NT2/D1 (cell line): ENCODE measurements at regions not wholly inside any gene's neighbourhood (a gene's known extent, or its start where the extent isn't known, plus 50 kb on each side); places are given as distances from the start of the nearest gene placed in this dataset.

Source experiments
- DNase-seq: peaks from one replicate; pipeline ENCODE4 v3.0.0-alpha.2; 2011; ENCODE audit warnings: low read depth, low spot score
- H3K27me3 ChIP-seq: 2 replicates; pipeline ENCODE4 v1.6.0; 2011; ENCODE audit warnings: mild to moderate bottlenecking; ENCODE audit not compliant: insufficient read length, insufficient read depth
- H3K36me3 ChIP-seq: 2 replicates; pipeline ENCODE4 v1.6.1; 2011; ENCODE audit warnings: mild to moderate bottlenecking, low read length, mixed read lengths; ENCODE audit not compliant: insufficient read depth, insufficient read length
- H3K4me1 ChIP-seq: 2 replicates; pipeline ENCODE4 v1.5.1; 2011; ENCODE audit not compliant: insufficient read depth, insufficient read length
- H3K4me3 ChIP-seq: 2 replicates; pipeline ENCODE4 v1.5.1; 2011; ENCODE audit warnings: low read depth; ENCODE audit not compliant: insufficient read length
- H3K9ac ChIP-seq: 2 replicates; pipeline ENCODE4 v1.6.0; 2011; ENCODE audit warnings: low read depth; ENCODE audit not compliant: insufficient read length
- H3K9me3 ChIP-seq: 2 replicates; pipeline ENCODE4 v1.5.1; 2011; ENCODE audit warnings: mild to moderate bottlenecking, low read length; ENCODE audit not compliant: insufficient read depth
- SUZ12 ChIP-seq: IDR thresholded peaks from 2 replicates; pipeline ENCODE4 v1.6.1; 2011; ENCODE audit not compliant: insufficient read length, insufficient read depth; ENCODE audit errors: extremely low read depth
- YY1 ChIP-seq: IDR thresholded peaks from 2 replicates; pipeline ENCODE4 v1.6.1; 2011; ENCODE audit not compliant: insufficient read length, insufficient read depth
- ZNF274 ChIP-seq: IDR thresholded peaks from 2 replicates; pipeline ENCODE4 v1.6.1; 2011; ENCODE audit warnings: mild to moderate bottlenecking, low read depth, low read length

DNA sequence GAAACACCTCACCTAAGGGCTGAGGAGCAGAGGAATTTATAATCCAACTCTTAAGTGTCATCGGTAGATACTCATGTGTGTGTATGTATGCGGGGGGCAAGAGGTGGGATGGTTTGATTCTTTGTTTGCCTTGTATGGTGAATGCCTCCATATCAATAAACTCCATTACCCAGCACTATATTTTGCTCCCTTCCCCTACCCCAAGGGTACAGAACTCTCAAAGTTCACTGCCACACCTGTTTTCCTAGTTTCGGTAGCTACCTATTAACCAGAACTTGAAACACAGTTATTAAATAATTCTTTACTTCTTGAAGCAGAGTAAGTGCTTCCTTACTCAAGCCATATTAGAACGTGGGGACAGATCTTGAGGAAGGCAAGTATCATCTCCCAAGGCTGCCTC is 400.8 kb upstream of the SUCLG2 start:
- no peak for DNase-seq
- H3K9ac ChIP-seq = no peak overlapping the region
- no peak overlapping the region for H3K4me3 ChIP-seq
- H3K36me3 ChIP-seq = no peaks in the 10 kb centered on the region
- no peaks in the 10 kb centered on the region for H3K27me3 ChIP-seq
- H3K4me1 ChIP-seq = no peaks in the 10 kb centered on the region
- no peaks in the 10 kb centered on the region for H3K9me3 ChIP-seq
- no peak for TF ChIP-seq ZNF274
- no peak for TF ChIP-seq YY1
- no peak for TF ChIP-seq SUZ12

DNA sequence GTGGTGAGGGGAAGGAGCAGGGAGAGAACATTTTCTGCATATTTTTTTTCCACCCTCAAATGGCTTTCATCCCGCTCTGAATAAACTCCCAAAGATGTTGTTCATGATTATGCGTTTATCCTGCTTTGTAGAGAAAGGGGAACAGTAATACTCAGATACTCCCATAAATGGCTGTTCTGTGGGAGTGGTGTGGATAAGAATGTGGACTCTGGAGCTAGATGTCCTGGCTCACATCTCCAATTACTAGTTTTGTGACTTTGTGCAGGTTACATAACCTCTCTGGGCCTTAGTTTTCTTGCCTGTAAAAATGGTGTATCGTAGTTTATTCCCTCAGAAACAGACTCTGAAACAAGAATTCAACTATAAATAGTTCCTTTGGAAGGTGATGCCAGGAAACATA is 395.4 kb upstream of the SUCLG2 start:
- H3K4me1 ChIP-seq = no peaks in the 10 kb centered on the region
- H3K9me3 ChIP-seq = no peaks in the 10 kb centered on the region
- H3K27me3 ChIP-seq = no peaks in the 10 kb centered on the region
- no peak for TF ChIP-seq SUZ12
- no peak for TF ChIP-seq YY1
- TF ChIP-seq ZNF274 = no peak
- H3K9ac ChIP-seq = no peak overlapping the region
- no peak overlapping the region for H3K4me3 ChIP-seq
- no peak for DNase-seq
- no peaks in the 10 kb centered on the region for H3K36me3 ChIP-seq

DNA sequence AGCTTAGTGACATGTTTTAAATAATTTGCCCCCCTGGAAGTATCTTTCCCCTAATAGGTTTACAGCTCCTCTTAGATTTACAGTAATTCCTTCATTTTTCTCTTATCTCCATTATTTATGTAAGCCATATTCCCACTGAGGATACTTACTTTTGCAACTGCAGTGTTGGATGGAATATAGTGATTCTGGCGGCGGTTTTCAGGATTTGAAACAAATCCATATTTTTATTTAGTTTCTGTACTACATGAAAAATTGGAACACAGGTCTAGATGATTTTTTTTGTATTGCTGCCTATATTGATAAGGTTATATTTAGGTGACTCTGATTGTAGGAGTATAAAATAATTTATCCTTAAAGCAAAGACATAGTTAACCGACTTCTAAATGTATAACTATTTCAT is 391.6 kb upstream of the SUCLG2 start:
- no peak for TF ChIP-seq YY1
- TF ChIP-seq SUZ12 = no peak
- no peak for TF ChIP-seq ZNF274
- H3K9me3 ChIP-seq = no peaks in the 10 kb centered on the region
- H3K9ac ChIP-seq = no peak overlapping the region
- H3K4me3 ChIP-seq = no peak overlapping the region
- DNase-seq = no peak
- H3K4me1 ChIP-seq = no peaks in the 10 kb centered on the region
- no peaks in the 10 kb centered on the region for H3K36me3 ChIP-seq
- H3K27me3 ChIP-seq = no peaks in the 10 kb centered on the region

DNA sequence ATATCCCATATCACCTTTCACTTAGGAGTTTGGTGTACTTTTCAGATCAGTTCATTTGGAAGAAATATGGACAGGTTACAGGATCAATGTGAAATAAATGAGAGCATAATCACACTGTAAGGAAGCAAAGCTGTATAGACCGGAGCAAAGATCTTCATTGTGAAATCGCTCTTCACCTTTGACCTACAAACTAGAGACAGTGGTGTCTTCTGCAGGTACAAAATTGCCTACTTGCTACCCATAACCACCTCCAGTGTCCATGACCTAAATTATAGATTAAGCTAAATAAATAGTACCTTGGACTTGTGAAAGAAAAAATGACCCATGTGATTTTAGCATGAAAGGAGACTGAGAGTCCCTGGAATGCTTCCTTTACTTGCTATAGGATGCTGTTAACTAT is 379.5 kb upstream of the SUCLG2 start:
- Histone ChIP-seq H3K4me3 (no peak overlapping the region), H3K9ac (no peak overlapping the region), H3K4me1 (no peaks in the 10 kb centered on the region), H3K9me3 (no peaks in the 10 kb centered on the region), H3K27me3 (no peaks in the 10 kb centered on the region), H3K36me3 (no peaks in the 10 kb centered on the region)
- no peak for TF ChIP-seq ZNF274
- no peak for TF ChIP-seq SUZ12
- TF ChIP-seq YY1 = no peak
- no peak for DNase-seq

DNA sequence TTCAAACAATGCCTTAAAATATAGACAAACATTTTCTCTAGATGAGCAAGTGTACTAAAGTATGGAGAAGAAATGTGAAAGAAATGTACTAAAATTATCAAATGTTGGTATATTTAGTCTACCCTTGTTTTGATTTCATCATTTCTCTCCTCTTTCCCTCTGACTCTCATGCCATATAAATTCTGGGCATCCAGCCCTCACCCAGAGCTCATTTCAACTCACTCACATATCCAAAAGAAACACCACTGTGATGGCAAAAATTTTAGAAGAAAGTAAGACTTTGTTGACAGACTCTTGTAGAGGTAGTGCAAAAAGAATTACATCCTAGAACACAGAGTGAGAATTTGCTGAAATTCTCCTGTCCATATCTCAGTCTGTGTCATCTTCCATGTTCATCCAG is 377.8 kb upstream of the SUCLG2 start:
- H3K4me3 ChIP-seq = no peak overlapping the region
- H3K9ac ChIP-seq = no peak overlapping the region
- TF ChIP-seq ZNF274 (no peak), YY1 (no peak), SUZ12 (no peak)
- no peak for DNase-seq
- H3K36me3 ChIP-seq = no peaks in the 10 kb centered on the region
- H3K4me1 ChIP-seq = no peaks in the 10 kb centered on the region
- H3K27me3 ChIP-seq = no peaks in the 10 kb centered on the region
- H3K9me3 ChIP-seq = no peaks in the 10 kb centered on the region

DNA sequence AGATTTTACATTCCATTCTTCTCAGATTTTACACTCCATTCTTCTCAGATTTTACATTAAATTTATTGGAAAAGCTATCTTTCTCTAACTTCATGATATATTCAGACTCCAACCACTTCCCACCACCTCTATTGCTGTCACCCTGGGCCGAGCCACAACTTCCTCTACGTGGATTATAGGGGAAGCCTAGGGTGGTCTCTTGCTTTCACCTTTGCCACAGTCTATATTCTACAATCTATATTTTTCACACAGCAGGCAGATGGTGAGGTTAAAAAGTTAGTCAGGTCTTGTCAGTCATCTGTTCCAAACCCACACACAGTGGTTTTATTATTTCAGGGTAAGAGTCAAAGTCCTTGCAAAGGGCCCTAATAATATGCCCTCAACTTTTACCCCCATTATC is 370.8 kb upstream of the SUCLG2 start:
- TF ChIP-seq ZNF274 (no peak), YY1 (no peak), SUZ12 (no peak)
- Histone ChIP-seq H3K9ac (no peak overlapping the region), H3K9me3 (no peaks in the 10 kb centered on the region), H3K4me3 (no peak overlapping the region), H3K36me3 (no peaks in the 10 kb centered on the region), H3K27me3 (no peaks in the 10 kb centered on the region), H3K4me1 (no peaks in the 10 kb centered on the region)
- no peak for DNase-seq

DNA sequence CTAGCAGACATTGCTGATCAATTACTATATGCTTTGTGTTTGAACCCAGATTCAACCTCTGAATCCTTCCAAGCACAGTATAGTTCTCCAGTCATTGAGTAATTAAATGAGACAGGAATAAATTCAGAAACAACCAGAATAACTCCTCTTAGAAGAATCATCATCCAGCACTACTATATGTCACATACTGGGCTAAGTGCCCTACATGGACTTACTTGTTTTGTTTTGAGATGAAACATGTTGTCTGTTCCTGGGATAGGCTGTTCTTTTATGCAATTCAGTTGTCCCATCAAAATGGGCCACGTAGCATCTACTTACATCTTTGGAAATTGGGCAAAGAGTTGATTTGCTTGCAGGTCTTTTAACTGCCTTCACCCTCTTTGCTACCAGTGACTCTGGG is 365.5 kb upstream of the SUCLG2 start:
- Histone ChIP-seq H3K9me3 (no peaks in the 10 kb centered on the region), H3K36me3 (no peaks in the 10 kb centered on the region), H3K4me1 (no peaks in the 10 kb centered on the region), H3K4me3 (no peak overlapping the region), H3K27me3 (no peaks in the 10 kb centered on the region), H3K9ac (no peak overlapping the region)
- DNase-seq = no peak
- TF ChIP-seq ZNF274 (no peak), YY1 (no peak), SUZ12 (no peak)

DNA sequence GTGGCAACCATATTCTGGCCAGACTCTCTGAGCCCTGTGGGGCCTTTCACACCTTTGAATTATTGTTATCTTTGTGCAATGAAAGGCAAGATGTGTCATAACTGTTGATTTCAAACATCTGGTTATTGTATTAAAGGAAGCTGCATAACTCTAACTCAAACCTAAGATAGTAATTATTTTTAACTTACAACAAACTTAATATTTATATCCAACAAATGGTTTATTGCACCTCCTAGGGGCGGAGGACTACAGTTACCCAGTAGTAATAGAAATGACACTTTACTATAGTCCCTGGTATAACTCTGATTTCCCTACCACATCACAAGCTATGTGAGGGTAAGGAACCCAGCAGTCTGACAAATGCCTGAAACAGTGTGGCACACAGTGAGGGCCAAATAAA is 363.9 kb upstream of the SUCLG2 start:
- no peaks in the 10 kb centered on the region for H3K4me1 ChIP-seq
- H3K9me3 ChIP-seq = no peaks in the 10 kb centered on the region
- H3K9ac ChIP-seq = no peak overlapping the region
- TF ChIP-seq ZNF274 = no peak
- no peak for TF ChIP-seq YY1
- no peak for TF ChIP-seq SUZ12
- no peak overlapping the region for H3K4me3 ChIP-seq
- no peaks in the 10 kb centered on the region for H3K27me3 ChIP-seq
- H3K36me3 ChIP-seq = no peaks in the 10 kb centered on the region
- no peak for DNase-seq
